Thyroid gland (tissue), 4 donors: ENCODE measurements at regions not wholly inside any gene's neighbourhood (a gene's known extent, or its start where the extent isn't known, plus 50 kb on each side); places are given as distances from the start of the nearest gene placed in this dataset.

ENCODE experiments used
- DNase-seq, 2 donors: peaks; one replicate each; pipeline ENCODE4 v3.0.0-alpha.2; 2019
- H3K27ac ChIP-seq, 3 donors: fragments of 200-600 bp; sonication (generic); 1 replicate in 2 of 3; 2 replicates in 1 of 3; pipeline ENCODE4 v1.5.1; 2016 to 2019; ENCODE audit warnings: mild to moderate bottlenecking in 1 of 3, moderate library complexity in 1 of 3
- H3K27me3 ChIP-seq: fragments of 200-600 bp; sonication (generic); one replicate; pipeline ENCODE4 v1.5.1; 2019
- H3K36me3 ChIP-seq, 2 donors: fragments of 200-600 bp; sonication (generic); one replicate each; pipeline ENCODE4 v1.5.1; 2016 to 2019
- H3K4me1 ChIP-seq, 2 donors: fragments of 200-600 bp; sonication (generic); one replicate each; pipeline ENCODE4 v1.5.1; 2017 to 2019
- H3K4me3 ChIP-seq, 3 donors: fragments of 200-600 bp; sonication (generic); replicated peaks in 1 of 3; 1 replicate in 2 of 3; 2 replicates in 1 of 3; pipeline ENCODE4 v1.5.1; 2016; ENCODE audit warnings: mild to moderate bottlenecking in 1 of 3
- H3K9me3 ChIP-seq: fragments of 200-600 bp; sonication (generic); one replicate; pipeline ENCODE4 v1.5.1; 2017
- POLR2A ChIP-seq, 2 donors: fragments of 450-650 bp; IDR thresholded peaks; one replicate each; pipeline ENCODE4 v1.6.1; 2017; ENCODE audit warnings: antibody characterized with exemption in 2 of 2, mild to moderate bottlenecking in 2 of 2, moderate library complexity in 1 of 2
- WGBS, 2 donors: methylation state at CpG; one replicate each; pipeline ENCODE4 v1.1.5; 2017; 5-methylcytosine and 5-hydroxymethylcytosine counted together
- intact Hi-C: fragments of 100-400 bp; cut with DNase I; formaldehyde crosslinking; loops from one replicate; pipeline ENCODE4 v1.15.1; 2023
- TF ChIP-seq, protein P1 (sequence below), 6 experiments: fragments of 200-600 bp in 3 of 6; fragments of 450-650 bp in 3 of 6; sonication (generic) in 3 of 6; IDR thresholded peaks; one replicate each; pipeline ENCODE4 v1.5.1; 2016 to 2019; ENCODE audit warnings: antibody characterized with exemption in 6 of 6, mild to moderate bottlenecking in 2 of 6, inconsistent platforms in 1 of 6, moderate library complexity in 1 of 6

DNA sequence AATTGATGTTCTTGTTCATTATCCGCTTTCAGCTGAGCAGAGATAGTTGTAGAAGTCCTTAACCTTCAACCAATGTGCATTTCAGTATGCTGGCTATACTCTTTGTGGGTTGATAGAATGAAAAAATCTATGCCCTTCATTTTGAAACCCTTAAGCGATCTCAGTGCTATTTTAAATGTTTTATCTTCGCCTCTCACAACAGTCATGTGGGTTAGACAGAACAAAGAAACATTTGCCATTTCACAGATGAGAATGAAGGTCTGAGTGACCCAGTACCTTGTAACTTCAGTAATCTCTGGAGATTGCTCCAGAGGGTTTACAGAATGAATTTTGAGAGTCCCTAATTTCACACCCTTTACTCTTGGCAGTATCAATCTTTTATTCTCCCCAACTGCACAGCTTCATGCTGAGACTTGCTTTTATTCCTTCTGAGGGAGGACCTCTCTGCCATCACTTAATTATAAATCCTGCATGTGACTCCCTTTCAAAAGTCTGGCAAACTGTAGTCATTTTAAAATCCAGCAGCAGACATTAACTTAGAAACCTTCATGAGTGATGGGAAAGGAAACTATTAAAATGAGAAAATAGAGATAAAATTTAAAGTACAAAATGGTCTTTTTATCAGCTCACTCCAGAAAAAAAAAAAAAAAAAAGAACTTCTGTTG, 921.5 kb downstream of the RAB28 start:
- 85 to 87% methylated on average over 3 of the region's 3 CpGs for WGBS, 2 donors
- DNase-seq: no peak
- intact Hi-C loops: no loop called here
- H3K4me3 ChIP-seq: no peak overlapping the region
- no peak overlapping the region for H3K27ac ChIP-seq
- no peak for TF ChIP-seq POLR2A (IDR thresholded peaks at IDR 0.05)
- TF ChIP-seq, protein P1, sequence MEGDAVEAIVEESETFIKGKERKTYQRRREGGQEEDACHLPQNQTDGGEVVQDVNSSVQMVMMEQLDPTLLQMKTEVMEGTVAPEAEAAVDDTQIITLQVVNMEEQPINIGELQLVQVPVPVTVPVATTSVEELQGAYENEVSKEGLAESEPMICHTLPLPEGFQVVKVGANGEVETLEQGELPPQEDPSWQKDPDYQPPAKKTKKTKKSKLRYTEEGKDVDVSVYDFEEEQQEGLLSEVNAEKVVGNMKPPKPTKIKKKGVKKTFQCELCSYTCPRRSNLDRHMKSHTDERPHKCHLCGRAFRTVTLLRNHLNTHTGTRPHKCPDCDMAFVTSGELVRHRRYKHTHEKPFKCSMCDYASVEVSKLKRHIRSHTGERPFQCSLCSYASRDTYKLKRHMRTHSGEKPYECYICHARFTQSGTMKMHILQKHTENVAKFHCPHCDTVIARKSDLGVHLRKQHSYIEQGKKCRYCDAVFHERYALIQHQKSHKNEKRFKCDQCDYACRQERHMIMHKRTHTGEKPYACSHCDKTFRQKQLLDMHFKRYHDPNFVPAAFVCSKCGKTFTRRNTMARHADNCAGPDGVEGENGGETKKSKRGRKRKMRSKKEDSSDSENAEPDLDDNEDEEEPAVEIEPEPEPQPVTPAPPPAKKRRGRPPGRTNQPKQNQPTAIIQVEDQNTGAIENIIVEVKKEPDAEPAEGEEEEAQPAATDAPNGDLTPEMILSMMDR (IDR thresholded peaks at IDR 0.05): no peak
- H3K9me3 ChIP-seq: no peaks in the 10 kb centered on the region
- no peaks in the 10 kb centered on the region for H3K27me3 ChIP-seq
- H3K4me1 ChIP-seq: no peaks in the 10 kb centered on the region
- H3K36me3 ChIP-seq: no peaks in the 10 kb centered on the region

DNA sequence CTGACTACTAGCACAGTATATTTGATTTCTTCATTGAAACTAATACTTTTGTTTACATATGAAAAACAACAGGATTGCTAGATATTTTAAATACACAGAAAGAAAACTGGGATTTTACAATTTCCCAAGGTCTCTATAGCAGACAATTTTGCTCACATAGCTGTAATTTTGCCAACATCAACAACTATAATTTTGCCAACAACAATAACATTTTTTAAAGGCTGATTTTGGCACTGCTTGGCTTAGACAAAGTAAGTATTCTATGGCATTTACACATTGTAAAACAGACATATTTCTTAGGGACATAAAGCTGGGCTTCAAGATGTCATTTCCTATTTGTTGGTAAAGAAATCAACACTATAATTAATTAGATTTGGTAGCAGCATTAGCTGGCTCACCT, 922.1 kb downstream of the RAB28 start:
- no peaks in the 10 kb centered on the region for H3K9me3 ChIP-seq
- H3K36me3 ChIP-seq: no peaks in the 10 kb centered on the region
- H3K27me3 ChIP-seq: no peaks in the 10 kb centered on the region
- intact Hi-C loops: no loop called here
- TF ChIP-seq POLR2A (IDR thresholded peaks at IDR 0.05): no peak
- TF ChIP-seq, protein P1 (IDR thresholded peaks at IDR 0.05): no peak
- no peak overlapping the region for H3K27ac ChIP-seq
- no peak overlapping the region for H3K4me3 ChIP-seq
- no peak for DNase-seq
- no peaks in the 10 kb centered on the region for H3K4me1 ChIP-seq

DNA sequence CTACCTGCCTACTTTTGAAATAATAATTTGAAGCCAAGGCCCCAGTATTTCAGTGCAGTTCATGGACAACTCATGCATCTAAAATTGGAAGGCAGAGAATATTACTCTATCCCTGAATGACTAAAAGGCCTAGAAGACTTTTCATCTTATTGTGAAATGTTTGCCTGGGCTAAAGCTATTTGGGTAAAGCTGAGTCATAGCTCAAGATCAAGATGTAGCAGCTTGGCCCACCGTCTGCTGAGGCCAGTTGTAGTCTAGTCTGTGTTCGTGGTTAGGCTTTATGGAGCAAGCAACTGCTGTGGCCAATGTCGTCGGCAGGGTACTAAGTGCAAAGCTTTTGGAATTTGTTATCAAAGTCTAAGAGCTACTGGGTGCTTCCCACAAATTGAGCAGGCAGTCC, 929.1 kb downstream of the RAB28 start:
- TF ChIP-seq, protein P1 (IDR thresholded peaks at IDR 0.05): no peak
- no peak for TF ChIP-seq POLR2A (IDR thresholded peaks at IDR 0.05)
- 86 to 89% methylated on average over 4 of the region's 4 CpGs for WGBS, 2 donors
- Histone ChIP-seq H3K9me3 (no peaks in the 10 kb centered on the region), H3K4me1 (no peaks in the 10 kb centered on the region), H3K27me3 (no peaks in the 10 kb centered on the region), H3K27ac (no peak overlapping the region), H3K36me3 (no peaks in the 10 kb centered on the region), H3K4me3 (no peak overlapping the region)
- intact Hi-C loops: no loop called here
- no peak for DNase-seq

DNA sequence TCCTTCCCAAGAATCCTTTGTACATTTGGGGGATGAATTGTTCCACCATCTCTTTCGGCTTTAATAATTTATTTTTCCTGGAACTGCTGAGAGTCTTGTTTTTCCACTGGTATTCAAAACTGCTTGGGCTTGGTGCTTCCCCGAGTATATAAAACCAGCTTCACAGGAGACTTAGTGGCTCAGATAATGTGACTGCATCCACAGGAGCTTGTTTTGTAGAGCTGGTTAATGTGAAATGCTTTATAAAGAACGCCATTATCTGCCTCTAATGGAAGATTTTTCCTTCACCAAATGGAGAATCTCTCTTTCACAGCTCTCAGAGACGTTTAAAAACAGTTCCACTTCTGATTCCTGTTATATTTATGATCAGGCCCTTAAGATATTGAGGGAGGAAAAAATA, 935.5 kb downstream of the RAB28 start:
- WGBS, 2 donors: 69 to 77% methylated on average over 4 of the region's 4 CpGs
- no peaks in the 10 kb centered on the region for H3K36me3 ChIP-seq
- DNase-seq: no peak
- no peaks in the 10 kb centered on the region for H3K9me3 ChIP-seq
- H3K4me1 ChIP-seq: no peaks in the 10 kb centered on the region
- TF ChIP-seq, protein P1 (IDR thresholded peaks at IDR 0.05): no peak
- TF ChIP-seq POLR2A (IDR thresholded peaks at IDR 0.05): no peak
- H3K27ac ChIP-seq: no peak overlapping the region
- H3K4me3 ChIP-seq: no peak overlapping the region
- H3K27me3 ChIP-seq: no peaks in the 10 kb centered on the region
- intact Hi-C loops: no loop called here

DNA sequence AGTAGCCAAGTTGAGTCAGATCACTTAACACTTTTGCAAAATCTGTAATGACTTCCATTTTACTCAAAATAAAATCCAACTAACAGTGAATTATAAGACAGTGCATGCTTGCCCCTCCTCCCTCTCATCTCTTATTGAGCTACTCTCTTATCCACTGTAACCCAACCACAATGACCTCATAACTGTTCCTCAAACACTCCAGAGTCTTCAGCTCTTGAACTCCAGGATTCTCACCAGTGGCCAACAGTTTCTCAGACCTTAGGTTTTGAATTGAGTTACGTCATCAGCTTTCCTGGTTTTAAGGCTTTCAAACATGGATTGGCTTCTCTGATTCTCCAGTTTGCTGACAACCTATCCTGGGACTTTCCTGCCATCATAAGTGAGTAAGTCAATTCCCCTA, 938.3 kb downstream of the RAB28 start:
- Histone ChIP-seq H3K27me3 (no peaks in the 10 kb centered on the region), H3K27ac (no peak overlapping the region), H3K36me3 (no peaks in the 10 kb centered on the region), H3K4me1 (no peaks in the 10 kb centered on the region), H3K4me3 (no peak overlapping the region), H3K9me3 (no peaks in the 10 kb centered on the region)
- TF ChIP-seq POLR2A (IDR thresholded peaks at IDR 0.05): no peak
- TF ChIP-seq, protein P1 (IDR thresholded peaks at IDR 0.05): no peak
- no peak for DNase-seq
- intact Hi-C loops: no loop called here
- 70 to 88% methylated on average over 1 of the region's 1 CpG for WGBS, 2 donors
